ENCODE measurements at regions not wholly inside any gene's neighbourhood (a gene's known extent, or its start where the extent isn't known, plus 50 kb on each side); places are given as distances from the start of the nearest gene placed in this dataset.

- H3K9me3 ChIP-seq (ENCODE audit: insufficient read depth in 2 of 2, low read depth in 1 of 2, low read length in 1 of 2), result no peaks in the 10 kb centered on the region
- no peak overlapping the region for H3K4ac ChIP-seq (replicated peaks; ENCODE audit: insufficient read length, low read depth, low read length)
- H2BK12ac ChIP-seq (ENCODE audit: low read depth, low read length), result no peak overlapping the region
- no peak overlapping the region for H2AK5ac ChIP-seq (ENCODE audit: low read depth, low read length)
- no peak overlapping the region for H3K18ac ChIP-seq (ENCODE audit: extremely low read depth, low read length)
- no peak overlapping the region for H2BK120ac ChIP-seq (replicated peaks; ENCODE audit: low read depth, low read length)
- no peaks in the 10 kb centered on the region; the same call in 1 of the 2 replicates for H3K23me2 ChIP-seq (ENCODE audit: low read depth, low read length)
- H4K91ac ChIP-seq (replicated peaks; ENCODE audit: insufficient read length, low read length), result no peak overlapping the region
- no peak overlapping the region for H2BK15ac ChIP-seq (ENCODE audit: low read length)
- H3K36me3 ChIP-seq (ENCODE audit: control insufficient read depth in 2 of 4, insufficient read depth in 4 of 4, low read length in 3 of 4), result no peaks in the 10 kb centered on the region
- H4K20me1 ChIP-seq (replicated peaks in 1 of 2; ENCODE audit: control insufficient read depth in 1 of 2, insufficient read depth in 2 of 2, low read length in 2 of 2), result no peaks in the 10 kb centered on the region
- no peaks in the 10 kb centered on the region for H3K79me2 ChIP-seq (ENCODE audit: control insufficient read depth in 1 of 2, insufficient read depth in 2 of 2, low read length in 2 of 2)
- no peak overlapping the region for H4K8ac ChIP-seq (ENCODE audit: extremely low read depth, insufficient read depth, low read length)
- no peak overlapping the region for H3K23ac ChIP-seq (ENCODE audit: insufficient read length)
- no peak overlapping the region for H3K4me3 ChIP-seq (ENCODE audit: extremely low read depth in 1 of 4, insufficient read depth in 2 of 4, low read depth in 3 of 4, low read length in 4 of 4)
- H4K5ac ChIP-seq (ENCODE audit: insufficient read length, low read depth, low read length), result no peak overlapping the region
- H3K27me3 ChIP-seq (replicated peaks in 1 of 4; ENCODE audit: control insufficient read depth in 3 of 4, extremely low read depth in 1 of 4, insufficient read depth in 3 of 4, low read length in 3 of 4), result peaks cover 0 to 2% (median 0%) of the 10 kb centered on the region in 4 experiments; a peak in 2 of 7 replicates
- ChIA-PET POLR2A (ENCODE audit: partially characterized antibody) (interaction anchor here (0.7 kb wide), 1 partner anchor 115 kb away, joined by 3 read pairs; no protein-coding TSS in a partner anchor), CTCF (ENCODE audit: partially characterized antibody) (interaction anchor here (1.0 to 6.0 kb wide), 4 partner anchors 7 to 89 kb away, joined by 3 to 36 read pairs (median 3); no protein-coding TSS in a partner anchor)
- no peak overlapping the region for H3K27ac ChIP-seq (ENCODE audit: low read depth, low read length)
- H3K56ac ChIP-seq (replicated peaks; ENCODE audit: insufficient read length, low read depth, low read length), result no peak overlapping the region
- H3K4me1 ChIP-seq (replicated peaks in 1 of 4; ENCODE audit: control insufficient read depth in 3 of 4, insufficient read depth in 4 of 4, low read length in 3 of 4), result peaks cover 0 to 6% (median 0%) of the 10 kb centered on the region in 4 experiments; a peak in 3 of 7 replicates
- no peak overlapping the region for H2BK20ac ChIP-seq (ENCODE audit: low read length)
- H2AFZ ChIP-seq (ENCODE audit: low read length), result peak overlapping the region; percentile 92
- H3K4me2 ChIP-seq (ENCODE audit: insufficient read depth in 1 of 2, low read depth in 2 of 2, low read length in 2 of 2), result no peak overlapping the region
- H3K79me1 ChIP-seq (ENCODE audit: low read depth, low read length), result no peaks in the 10 kb centered on the region
- no peak overlapping the region for H3K9ac ChIP-seq (replicated peaks in 1 of 4; ENCODE audit: extremely low read depth in 1 of 4, low read depth in 3 of 4, low read length in 3 of 4)
- DNase-seq (ENCODE audit: low read depth in 1 of 2, low spot score in 2 of 2) (no peak), FAIRE-seq (no peak)
- H2BK5ac ChIP-seq (ENCODE audit: low read depth, low read length), result no peak overlapping the region
- TF ChIP-seq SIX5 (IDR thresholded peaks at IDR 0.05; ENCODE audit: low read depth, low read length), result peak; percentile 58
- peak; percentile 83 for TF ChIP-seq USF2 (IDR thresholded peaks at IDR 0.05; ENCODE audit: low read length)
- TF ChIP-seq ZNF274 (IDR thresholded peaks at IDR 0.05; ENCODE audit: borderline replicate concordance, extremely low read depth, low read length), result no peak
- no peak overlapping the region for H3K14ac ChIP-seq (ENCODE audit: insufficient read length)
Observed at GRCh38 chr1:17976854-17977253, 130.7 kb upstream of the IGSF21 start.
